ENCODE measurements at regions not wholly inside any gene's neighbourhood (a gene's known extent, or its start where the extent isn't known, plus 50 kb on each side); places are given as distances from the start of the nearest gene placed in this dataset.

DNA sequence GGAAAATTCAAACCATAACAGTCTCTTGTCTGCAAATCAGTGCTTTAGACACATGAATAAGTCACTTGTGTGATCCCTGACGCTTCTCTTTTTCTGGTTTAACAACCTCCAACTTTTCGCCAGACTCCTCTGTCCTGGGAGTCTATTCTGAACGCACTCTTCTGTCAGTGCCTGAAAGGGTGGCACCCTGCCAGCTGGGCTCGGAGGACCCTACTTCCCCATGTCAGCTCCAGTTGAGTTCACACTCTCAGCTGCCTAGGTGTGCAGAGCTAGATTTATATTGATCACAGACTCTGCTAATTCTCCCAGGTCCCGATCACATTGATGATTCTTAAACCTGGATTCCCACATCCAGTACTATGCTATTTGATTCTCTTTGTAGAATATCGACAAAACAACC lies 649.1 kb downstream of the BNC2 start:
- DNase-seq (ENCODE audit: low read depth, low spot score), result no peak

DNA sequence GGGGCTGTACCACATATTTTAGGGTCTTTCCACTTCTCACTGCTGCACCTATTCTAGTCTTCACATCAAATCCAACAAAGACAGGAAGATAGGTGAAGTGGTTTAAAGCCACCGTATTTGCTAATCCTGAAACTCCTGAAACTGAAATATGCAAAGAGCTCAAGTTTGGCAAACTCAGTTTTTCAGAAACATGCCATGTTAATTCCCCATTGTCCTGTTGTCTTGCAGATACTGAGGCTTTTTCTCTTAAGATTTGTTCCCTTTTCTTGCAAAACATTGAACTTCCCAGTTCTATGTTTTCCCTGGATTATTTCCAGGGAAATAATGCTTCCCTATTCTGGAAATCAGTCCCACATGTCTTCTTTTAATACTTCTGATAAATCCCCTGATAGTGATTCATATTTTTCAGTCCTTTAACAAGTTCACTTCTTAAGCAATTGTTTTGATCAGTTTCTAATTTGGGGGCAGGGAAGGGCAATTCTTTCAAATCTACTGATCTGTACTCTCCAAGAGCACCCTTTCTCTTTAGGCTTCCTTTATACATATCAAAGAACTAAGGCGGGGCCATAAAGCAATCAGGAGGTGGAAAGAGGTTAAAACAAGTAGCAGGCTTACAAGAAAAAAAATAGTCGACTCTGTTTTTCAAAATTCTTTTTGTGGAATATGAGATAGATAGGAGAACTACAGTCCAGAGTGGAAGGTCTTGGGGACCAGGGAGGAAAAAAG lies 648.5 kb downstream of the BNC2 start:
- H3K27ac ChIP-seq, result no peak overlapping the region
- DNase-seq (ENCODE audit: low read depth, low spot score), result no peak

More for the DNA sequence above, 649.1 kb downstream of the BNC2 start:
- H3K27ac ChIP-seq, result no peak overlapping the region

DNA sequence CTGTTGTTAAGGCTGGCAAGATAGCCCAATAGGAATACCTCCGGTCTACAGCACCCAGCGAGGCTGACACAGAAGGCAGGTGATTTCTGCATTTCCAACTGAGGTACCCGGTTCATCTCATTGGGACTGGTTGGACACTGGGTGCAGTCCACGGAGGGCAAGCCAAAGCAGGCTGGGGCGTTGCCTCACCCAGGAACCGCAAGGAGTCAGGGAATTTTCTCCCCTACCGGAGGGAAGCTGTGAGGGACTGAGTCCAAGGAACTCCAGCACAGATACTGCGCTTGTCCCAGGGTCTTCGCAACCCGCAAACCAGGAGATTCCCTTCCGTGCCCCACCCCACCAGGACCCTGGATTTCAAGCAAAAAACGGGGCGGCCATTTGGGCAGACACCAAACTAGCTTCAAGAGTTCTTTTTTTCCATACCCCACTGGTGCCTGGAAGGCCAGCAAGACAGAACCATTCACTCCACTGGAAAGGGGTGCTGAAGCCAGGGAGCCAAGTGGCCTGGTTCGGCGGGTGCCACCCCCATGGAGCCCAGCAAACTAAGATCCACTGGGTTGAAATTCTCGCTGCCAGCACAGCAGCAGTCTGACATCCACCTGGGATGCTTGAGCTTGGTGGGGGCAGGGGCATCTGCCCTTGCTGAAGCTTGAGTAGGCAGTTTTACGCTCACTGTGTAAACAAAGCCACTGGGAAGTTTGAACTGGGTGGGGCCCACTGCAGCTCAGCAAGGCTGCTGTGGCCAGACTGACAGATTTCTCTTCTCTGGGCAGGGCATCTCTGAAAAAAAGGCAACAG lies 647.2 kb downstream of the BNC2 start:
- no peak for DNase-seq (ENCODE audit: low read depth, low spot score)
- H3K27ac ChIP-seq, result no peak overlapping the region

DNA sequence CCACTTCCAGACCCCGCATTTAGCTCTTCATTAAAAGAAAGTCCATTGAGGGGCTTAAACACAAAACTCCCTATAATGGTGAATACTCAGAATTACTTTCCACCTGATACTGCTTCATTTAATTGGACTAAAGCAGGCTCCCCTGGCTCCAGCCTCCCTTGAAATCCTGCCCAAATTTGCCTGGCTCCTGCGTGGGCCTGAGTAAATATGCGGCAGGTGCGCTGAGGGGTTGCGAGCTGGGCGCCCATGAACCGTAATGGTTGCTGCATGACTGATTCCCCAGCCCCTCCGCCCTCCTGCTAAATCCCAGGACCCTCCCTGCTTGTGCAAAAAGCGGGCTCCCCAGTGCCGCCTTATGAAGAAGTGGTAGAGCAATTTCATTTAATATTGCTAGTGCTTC lies 639.7 kb downstream of the BNC2 start:
- no peak overlapping the region for H3K27ac ChIP-seq
- no peak for DNase-seq (ENCODE audit: low read depth, low spot score)

DNA sequence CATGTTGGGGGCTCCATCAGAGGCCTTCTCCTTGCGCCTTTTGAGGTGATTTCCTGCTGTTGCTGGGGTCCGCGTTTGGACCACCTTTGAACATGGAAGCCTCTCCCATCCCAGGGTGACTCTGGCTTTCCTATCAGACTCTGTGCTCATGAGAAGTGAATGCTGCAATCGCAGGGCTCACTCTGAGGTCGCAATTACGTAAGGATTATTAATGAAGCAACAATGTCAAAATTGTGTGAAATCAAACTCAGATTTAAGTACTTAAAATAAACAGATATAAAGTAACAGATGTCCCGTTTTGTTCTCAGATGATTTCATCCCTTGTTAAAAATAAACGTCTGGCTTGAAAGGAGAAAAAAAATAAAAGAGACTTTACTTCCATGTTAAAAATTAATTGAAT lies 634.2 kb downstream of the BNC2 start:
- no peak overlapping the region for H3K27ac ChIP-seq
- DNase-seq (ENCODE audit: low read depth, low spot score), result no peak

DNA sequence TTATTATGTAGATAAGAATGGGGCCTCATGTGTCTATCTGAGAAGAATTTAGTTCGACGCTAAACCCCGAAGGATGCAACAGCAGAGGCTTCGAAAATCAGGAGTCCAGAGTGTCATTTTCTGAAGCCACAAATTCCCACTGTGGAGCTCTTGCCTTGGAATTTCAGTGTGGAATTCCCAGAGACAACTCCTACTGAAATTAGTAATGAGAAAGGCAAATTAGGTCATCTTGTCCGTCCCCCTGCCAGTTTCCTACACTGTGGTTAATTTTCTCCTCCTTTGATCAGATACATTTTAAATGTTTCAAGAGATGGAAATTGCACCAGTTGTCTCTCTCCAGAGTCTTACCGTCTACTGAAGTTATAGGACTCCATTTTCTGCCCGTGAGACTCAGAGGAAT lies 633.6 kb downstream of the BNC2 start:
- no peak overlapping the region for H3K27ac ChIP-seq

DNA sequence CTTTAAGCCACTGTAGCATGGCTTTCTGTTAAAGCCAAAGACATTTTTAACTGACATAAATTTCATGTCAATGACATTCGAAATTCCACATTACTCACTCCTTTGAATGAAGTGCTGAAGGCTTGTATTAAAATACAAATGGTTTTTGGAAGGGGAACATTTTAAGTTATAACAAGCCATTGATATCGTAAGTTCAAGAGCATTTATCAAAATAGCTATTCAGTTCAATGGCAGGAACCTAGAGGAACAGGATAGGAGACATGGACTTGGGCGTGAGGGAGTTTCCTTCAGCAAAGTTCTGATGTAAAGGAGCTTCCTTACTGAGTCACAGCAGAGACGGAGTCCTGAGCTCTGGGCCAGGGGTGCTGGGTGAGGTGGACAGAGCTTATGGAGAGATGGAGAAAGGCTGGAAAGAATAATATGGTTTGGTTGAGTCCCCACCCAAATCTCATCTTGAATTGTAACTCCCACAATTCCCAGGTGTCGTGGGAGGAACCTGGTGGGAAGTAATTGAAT lies 631.8 kb downstream of the BNC2 start:
- no peak overlapping the region for H3K27ac ChIP-seq
- DNase-seq (ENCODE audit: low read depth, low spot score), result no peak

More for the DNA sequence above, 633.6 kb downstream of the BNC2 start:
- DNase-seq (ENCODE audit: low read depth, low spot score), result no peak

DNA sequence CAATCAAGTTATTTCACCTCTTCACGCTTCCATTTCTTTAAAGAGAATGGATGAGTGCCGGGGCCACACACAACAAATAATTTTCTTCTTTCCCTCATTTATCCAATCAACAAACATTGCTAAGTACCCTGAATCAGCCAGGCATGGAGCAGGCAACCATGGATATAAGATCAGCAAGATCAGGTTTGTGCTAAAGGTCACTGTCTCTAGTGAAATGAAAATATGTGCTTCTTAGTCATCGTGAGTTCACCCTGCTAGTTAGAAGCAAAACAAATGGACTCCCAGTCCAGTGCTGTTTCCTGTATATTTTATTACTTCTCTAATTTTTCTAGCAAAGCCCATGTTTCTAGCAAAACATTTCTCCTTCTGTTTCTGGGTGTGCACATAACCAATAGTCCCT lies 629.2 kb downstream of the BNC2 start:
- no peak for DNase-seq (ENCODE audit: low read depth, low spot score)
- H3K27ac ChIP-seq, result no peak overlapping the region

DNA sequence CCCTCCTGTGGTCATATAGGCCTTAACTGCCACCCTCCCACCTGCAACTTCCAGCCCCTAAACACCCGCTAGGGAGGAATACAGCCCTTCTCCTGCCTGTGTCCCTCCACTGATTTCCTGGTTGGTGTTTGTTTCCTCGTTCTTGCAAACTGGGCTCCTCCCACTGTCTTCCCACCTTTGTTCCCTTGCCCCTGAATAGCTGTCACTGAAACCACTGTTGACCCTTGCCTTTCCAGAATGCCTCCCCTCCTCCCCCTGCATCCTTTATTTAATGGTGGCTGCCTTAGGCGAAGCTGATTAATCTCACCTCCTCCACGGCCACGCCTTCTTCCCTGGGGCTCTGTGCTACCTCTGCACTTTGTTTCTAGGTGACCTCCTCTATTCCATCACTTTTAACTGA lies 626.7 kb downstream of the BNC2 start:
- H3K27ac ChIP-seq, result no peak overlapping the region
- no peak for DNase-seq (ENCODE audit: low read depth, low spot score)

DNA sequence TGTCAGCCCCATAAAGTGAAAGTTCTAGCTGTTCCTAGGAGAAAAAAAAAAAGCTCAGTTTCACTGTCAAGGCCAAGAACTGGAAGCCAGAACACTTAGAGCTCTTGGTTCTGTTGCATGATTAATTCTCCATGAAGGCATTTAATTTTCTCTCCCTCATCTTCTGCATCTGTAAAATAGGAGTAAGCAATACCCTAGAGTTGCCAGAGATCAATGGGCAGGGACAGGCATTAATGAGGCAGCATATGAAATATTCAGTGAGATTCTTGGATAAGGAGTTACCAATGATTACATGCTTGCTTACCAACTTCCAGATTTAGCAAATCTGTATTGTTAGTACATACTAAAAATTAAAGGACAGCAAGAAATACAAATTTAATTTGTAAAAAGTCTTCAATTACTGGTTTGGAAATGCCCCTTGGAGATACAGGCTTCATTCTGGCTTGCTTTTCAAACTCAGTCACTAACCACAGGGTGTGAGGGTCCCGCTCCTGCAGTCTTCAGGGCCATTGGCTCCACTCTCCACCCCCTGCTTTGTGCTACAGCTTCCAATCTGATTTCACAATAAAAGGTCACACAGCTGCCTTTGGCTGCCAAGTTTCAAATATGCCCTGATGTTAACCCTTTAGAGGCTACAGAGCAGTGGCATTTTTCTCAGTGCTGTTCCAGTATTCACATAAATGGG lies 624.6 kb downstream of the BNC2 start:
- no peak for DNase-seq (ENCODE audit: low read depth, low spot score)
- no peak overlapping the region for H3K27ac ChIP-seq

DNA sequence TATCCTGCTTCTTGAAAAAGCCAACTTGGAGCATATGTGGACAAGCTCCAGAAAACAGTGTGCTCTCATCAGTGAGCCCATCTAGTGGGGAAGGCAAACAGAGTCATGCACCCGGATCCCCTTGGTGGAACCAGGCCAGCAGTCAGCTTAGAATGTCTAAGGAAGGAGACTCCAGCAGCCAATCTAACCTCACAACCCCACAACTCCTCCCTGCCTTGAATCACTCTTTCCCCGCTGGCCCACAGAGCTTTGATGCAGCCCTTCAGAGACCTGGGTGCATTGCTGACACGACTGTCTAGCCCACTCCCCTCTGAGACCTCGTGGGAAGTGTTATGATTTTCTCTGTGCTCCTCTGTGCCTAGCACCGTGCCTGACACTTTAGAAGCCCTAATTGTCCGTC lies 623.7 kb downstream of the BNC2 start:
- DNase-seq (ENCODE audit: low read depth, low spot score), result no peak
- H3K27ac ChIP-seq, result no peak overlapping the region

DNA sequence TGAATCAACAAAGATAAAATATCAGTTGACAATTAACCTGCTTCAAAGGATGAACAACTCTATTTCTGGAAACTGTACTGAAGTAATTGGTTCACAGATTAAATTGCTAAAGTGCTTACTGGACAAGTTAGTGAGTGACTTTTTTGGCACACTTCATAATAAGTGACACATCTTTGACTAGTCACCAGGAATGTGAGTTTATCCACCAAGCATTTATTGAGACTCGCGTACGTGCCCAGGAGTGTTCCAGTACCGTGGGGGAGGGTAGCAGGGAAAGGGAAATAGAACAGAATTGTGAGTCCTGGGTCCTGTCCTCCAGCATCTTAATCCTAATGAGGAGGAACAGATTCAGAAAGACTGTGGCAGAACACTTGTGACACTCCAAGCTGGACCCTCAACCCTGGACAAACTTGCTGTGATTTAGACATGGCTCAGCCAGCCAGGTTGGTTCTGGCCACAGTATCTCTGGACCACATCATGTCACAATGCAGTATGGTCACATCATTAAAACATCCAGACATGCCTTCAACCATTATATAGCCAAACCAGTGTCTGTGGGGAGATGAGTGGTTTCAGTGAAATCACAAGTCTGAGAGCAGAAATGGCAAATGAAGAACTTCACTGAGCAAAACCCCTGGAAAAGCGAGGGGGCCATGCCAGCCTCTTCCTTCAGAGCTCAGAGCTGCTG lies 623.1 kb downstream of the BNC2 start:
- H3K27ac ChIP-seq, result no peak overlapping the region
- DNase-seq (ENCODE audit: low read depth, low spot score), result peak; percentile 29

DNA sequence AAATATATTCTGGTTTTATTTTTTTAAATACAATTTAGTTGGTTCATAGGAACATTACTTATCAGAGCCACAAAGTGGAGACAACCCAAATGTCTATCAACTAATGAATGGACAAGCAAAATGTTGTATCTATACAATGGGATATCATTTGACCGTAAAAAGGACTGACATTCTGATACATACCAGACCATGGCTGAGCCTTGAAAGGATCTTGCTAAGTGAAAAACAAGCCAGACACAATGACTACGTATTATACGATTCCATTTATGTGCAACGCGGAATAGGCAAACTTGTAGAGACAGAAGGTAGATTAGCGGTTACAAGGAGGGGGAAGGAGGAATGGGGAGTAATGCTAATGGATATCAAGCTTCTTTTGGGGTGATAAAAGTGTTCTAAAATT lies 621.6 kb downstream of the BNC2 start:
- H3K27ac ChIP-seq, result no peak overlapping the region
- no peak for DNase-seq (ENCODE audit: low read depth, low spot score)

DNA sequence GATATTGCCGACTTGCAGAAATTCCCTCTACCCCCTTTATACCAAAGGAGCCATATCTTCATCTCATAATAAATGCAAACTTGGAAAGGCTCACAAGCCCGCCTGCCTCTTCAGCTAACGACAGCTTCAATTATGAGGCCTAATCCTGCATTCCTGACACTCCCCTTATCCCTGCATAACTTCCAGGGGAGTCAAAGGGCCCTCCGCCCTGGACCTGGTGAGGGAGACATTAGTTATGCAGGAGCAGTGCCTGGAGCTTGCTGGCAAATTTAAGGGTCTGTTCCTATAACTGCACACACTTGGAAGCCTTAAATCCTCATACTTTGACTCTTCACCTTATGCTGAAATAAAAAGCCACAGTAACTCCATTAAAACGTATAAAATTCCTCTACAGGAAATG lies 617.9 kb downstream of the BNC2 start:
- H3K27ac ChIP-seq, result no peak overlapping the region
- no peak for DNase-seq (ENCODE audit: low read depth, low spot score)

DNA sequence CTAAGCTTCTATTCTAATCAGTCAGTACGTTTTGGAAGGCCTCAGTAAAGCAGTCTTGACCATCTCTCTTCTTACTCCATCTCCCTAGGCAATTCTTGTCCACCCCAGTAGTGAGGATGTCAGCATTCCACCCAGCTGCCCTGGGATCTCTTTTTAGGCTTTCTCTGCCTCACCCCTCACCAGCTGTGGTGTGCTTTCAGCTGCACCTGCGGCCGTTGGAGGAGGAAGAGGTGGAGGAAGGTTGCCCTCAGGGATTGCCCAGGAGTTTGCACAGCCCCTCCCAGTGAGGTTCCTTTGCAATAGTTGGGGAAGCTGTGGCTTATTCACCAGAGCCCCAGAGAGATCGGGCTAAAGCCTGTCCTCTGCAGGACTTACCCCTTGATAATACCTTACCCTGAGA lies 615.8 kb downstream of the BNC2 start:
- no peak for DNase-seq (ENCODE audit: low read depth, low spot score)
- no peak overlapping the region for H3K27ac ChIP-seq

DNA sequence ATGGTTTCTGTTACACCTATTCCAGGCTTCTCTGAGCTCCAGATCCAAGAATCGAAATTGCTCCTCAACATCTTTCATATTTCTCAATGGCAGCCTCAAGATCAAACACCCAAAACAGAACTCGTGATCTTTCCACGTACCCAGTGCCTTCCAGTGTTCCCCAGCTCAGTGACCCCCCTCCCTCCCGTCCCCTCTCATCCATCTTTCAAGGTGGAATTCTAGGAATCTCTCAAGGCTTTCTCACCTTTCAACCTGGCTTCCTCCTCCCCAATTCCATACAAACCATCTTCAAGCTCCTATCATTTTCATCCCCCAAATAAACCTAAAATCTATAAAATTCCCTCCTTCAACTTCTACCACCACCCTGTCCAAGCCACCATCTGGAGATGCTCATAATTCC lies 615.3 kb downstream of the BNC2 start:
- no peak for DNase-seq (ENCODE audit: low read depth, low spot score)

DNA sequence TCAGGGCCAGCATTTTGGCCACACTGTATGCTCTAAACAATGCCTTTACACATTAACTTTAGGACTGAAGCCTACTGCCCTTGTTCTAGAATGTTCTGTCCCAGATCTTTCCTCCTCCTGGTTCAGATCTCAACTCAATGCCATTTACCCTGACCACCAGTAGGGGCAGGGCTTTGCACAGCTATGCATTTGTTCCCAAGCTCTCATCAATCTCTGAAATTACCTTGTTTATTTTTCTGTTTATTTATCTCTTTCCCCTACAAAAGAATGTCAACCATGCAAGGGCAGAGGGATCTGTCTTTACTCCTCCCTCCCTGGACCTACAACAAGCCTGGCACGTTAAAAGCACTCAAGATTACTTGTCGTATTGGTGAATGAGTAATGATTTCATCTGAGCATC lies 612.9 kb downstream of the BNC2 start:
- DNase-seq (ENCODE audit: low read depth, low spot score), result no peak
- no peak overlapping the region for H3K27ac ChIP-seq

More for the DNA sequence above, 615.3 kb downstream of the BNC2 start:
- H3K27ac ChIP-seq, result no peak overlapping the region

DNA sequence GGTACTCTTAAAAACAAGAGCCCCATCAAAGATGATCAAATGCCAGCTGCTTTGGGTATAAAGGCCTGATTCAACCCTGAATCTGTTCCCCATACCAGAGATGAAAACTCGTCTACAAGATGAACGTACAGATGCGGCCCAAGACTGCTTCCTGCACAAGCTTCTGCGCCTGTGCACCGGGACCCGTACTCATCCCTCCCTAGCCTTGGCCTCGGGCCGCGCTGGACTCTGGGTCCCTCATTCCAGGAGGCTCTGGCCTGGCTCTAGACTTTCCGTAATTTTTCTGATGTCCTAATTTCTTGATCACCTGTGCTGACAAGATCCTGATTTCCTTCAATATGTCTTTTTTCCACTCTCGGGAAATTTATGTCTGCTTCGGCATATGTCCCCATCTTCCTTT lies 612.3 kb downstream of the BNC2 start:
- H3K27ac ChIP-seq, result no peak overlapping the region
- DNase-seq (ENCODE audit: low read depth, low spot score), result no peak

DNA sequence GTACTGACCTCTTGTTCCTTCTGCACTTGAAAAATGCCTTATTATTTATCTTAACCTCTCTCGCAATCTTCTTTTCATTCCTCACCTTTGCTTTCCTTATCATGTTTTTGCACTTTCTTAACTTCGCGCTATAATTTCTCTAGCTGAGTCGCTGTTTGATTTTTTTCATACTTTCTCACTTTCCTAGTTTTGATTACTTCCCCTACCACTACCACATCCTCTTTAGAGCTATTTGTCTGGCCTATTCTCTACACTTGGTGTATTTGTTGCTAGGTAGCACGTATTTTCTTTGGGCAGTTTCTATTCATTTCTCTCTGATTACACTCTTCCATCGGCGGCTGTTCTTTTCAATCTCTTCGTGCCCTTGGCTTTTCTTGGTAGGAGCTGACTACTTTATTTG lies 611.8 kb downstream of the BNC2 start:
- no peak overlapping the region for H3K27ac ChIP-seq
- DNase-seq (ENCODE audit: low read depth, low spot score), result no peak

DNA sequence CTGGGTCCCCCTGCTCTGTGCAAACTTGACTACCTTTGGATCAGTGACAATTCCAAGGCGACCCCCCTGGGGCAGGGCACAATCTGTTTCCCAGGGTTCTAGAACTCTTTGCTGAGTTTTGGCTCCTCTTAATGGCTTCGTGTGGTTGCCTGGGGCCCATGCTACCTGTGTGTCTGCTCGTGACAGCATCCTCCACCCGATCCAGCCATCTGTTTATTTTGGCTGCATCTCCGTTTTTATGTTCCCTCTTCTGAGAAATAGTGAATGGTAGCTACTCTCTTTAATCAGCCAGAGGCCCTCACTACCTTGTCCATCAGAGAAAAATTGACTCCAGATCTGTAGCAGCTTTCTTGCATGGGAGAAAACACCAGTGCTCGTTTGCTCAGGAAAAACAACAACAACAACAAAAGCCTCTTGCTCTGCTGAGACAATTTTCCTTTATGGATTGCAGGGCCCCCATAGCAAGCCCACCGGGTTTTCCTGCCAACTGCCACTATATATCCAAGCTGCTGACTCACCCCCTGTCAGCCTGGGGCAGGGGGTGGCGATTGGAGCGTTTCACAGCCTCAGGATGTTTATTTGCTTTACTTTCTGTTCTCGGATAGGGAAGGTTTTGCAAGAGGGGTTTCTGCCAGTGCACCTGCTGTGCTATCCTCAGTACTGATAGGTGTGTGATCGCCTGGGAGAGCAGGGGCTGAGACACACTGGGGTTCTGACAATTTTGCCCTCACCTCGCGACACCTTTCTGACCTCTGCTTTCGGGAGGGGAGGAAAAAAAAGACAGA lies 607.8 kb downstream of the BNC2 start:
- DNase-seq (ENCODE audit: low read depth, low spot score), result no peak
- no peak overlapping the region for H3K27ac ChIP-seq

Measured in epithelial cell of prostate (primary cell).